T47D (cell line): ENCODE measurements at regions not wholly inside any gene's neighbourhood (a gene's known extent, or its start where the extent isn't known, plus 50 kb on each side); places are given as distances from the start of the nearest gene placed in this dataset.

Source experiments
- DNase-seq, 2 experiments: peaks; one replicate each; pipeline versions ENCODE4 v3.0.0 to v3.0.0-alpha.2; 2011 to 2012; ENCODE audit warnings: low read depth in 1 of 2, low spot score in 1 of 2
- JUND ChIP-seq: IDR thresholded peaks from 2 replicates; pipeline ENCODE4 v1.6.1; 2012; ENCODE audit warnings: low read depth
- in situ Hi-C: cut with HindIII; loops from 2 replicates; pipeline ENCODE4 v1.10.0; 2016; ENCODE audit warnings: low sequenced_read_pairs, low pct_unique_long_range_greater_than_20kb

DNA sequence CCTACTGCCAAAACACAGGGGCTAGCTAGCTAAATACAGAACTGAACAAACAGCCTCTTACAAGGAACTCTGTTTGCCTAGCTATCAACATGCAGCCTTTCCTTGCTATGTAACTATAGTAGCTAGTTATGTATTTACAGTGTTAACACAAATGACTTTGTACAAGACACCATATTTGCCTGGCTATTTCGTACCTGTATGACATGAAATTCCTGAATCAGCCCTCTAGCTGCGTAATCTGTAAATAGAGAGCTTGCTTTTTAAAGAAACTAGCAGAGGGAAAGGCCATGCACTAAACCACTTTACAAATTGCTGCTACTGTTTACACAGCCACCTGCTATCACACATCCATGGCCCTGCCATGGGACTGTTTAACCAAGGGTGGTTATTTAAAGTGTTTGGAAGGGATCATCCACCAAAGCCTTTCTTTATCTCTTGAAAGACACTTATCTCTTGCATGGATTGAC lies 248.7 kb downstream of the TFCP2L1 start:
- in situ Hi-C loops = no loop called here
- TF ChIP-seq JUND = no peak
- DNase-seq = peak; percentile 23 to 51

DNA sequence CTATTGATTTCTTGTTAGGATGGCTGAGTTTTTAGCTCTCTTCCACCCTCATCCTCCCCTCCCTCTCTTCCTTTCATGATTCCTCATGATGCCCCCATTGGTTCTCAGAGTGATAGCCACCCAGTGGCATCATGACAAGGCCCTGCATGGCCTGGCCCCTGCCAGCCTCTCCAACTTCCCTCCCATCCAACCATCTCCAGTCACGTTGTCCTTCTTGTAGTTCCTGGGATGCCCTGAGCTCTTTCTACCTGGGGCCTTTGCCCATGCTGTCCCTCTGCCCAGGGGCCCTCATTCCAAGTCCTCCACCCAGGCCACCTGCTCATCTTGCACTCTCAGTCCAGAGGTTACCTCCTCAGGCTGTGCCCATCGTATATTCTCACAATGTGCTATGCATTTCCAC lies 247.5 kb downstream of the TFCP2L1 start:
- no peak for DNase-seq

DNA sequence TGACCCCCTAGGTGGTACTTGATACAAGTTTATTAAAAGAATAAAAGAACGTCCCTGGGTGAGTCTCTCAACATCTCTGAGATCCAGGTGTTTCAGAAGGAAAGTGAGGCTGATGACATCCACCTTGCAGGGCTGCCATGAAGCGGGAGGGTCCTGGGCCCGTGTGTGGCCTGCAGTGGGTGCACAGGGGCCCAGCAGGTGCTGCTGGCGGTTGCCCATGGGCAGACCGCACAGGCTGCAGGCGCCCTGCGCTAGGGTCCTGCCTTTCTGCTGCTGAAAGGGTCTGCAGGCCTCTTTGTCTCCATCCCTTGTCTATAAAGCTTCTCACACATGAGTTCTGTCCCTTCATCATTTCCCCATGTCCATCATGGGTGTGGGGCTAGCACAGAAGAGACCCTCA lies 247.0 kb downstream of the TFCP2L1 start:
- TF ChIP-seq JUND = no peak
- no peak for DNase-seq
- in situ Hi-C loops = no loop called here

More for the DNA sequence above, 247.5 kb downstream of the TFCP2L1 start:
- TF ChIP-seq JUND = no peak
- in situ Hi-C loops = no loop called here

DNA sequence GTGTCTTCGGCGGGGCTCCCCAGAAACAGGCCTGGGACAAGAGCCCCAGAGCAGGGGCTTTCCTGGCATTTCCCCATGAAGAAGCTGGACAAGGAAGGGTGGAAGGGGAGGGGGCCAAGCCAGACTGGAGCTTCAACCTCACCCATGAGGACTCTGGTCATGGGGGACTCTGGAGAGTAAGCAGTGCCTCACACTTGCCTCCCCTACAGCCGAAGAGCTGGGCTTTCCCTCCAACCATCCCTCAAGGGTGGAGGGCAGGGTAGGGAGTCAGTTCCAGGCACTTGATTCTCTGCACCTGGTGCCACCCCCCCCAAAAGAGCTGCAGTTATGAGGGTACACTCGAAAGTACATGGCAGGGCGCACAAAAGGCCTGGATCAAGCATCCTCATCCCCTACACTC lies 246.6 kb downstream of the TFCP2L1 start:
- TF ChIP-seq JUND = no peak
- no peak for DNase-seq
- in situ Hi-C loops = no loop called here

DNA sequence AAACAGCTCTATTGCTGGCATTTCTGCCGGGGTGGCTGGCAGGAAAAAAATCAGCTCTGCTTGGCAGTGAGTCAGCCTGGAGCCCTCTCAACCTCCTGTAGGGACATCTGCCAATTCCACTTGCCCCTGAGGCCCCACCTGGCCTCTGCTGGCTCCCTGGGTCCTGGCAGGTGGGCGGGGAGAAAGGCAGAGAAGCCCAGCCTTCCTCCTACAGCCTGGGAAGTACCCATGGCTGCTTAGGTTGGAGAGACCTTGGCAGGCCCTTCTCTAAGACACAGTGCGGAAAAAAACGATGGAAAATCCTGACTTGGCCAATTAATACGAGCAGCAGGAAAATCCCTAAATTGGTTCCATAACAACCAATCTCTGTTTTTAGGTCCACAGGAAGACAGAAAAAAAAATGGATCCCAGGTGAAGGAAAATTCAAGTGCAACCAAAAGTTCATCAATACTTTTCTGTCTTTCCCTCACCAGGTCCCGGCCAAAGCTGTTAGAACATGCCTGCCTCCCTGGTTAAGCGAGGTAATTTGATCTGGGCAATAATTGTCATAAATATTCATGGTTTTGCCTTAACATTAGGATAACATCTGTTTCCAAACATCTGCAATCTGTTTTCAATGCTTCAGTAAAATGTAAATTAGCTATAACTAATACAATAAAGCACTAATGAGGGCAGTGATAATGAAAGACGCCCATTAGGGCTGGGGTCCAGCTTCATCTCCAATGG lies 245.9 kb downstream of the TFCP2L1 start:
- in situ Hi-C loops = no loop called here
- no peak for DNase-seq
- TF ChIP-seq JUND = no peak

DNA sequence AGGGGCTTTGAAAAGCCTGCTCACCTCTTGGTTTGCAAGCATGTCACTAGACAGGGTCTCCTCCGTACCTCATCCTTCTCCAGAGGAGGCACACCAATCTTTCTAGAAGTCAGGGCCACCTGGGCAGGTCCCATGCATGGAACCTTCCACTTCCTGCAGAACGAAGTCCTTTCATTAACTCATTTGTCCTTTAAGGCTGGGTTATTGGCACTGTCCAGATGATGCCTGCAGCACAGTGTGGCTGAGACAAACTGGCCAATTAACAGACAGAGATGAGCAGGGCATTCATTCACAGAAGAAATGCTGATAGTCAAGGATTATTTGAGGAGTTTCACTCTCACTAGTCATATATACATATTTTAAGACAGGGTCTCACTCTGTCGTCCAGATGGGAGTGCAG lies 245.3 kb downstream of the TFCP2L1 start:
- in situ Hi-C loops = no loop called here
- no peak for TF ChIP-seq JUND
- DNase-seq = no peak

DNA sequence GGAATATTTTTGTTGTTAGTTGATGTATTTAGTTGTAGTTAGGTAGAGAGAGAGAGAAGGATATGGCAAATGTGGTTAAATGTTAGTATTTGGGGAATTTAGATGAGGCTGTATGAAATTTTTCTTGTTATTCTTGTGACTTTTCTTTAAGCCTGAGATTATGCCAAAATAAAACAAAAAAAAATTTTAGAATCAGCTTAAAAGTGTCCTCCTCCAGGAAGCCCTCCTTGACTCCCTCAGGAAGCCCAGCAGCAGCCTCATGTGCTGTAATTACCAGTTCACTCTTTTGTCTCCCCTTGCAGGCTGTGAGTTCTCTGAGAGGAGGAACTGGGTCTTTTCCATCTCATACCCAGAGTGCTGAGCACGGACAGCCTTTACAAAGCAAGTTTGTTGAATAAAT lies 243.5 kb downstream of the TFCP2L1 start:
- in situ Hi-C loops = no loop called here
- TF ChIP-seq JUND = no peak
- no peak for DNase-seq

DNA sequence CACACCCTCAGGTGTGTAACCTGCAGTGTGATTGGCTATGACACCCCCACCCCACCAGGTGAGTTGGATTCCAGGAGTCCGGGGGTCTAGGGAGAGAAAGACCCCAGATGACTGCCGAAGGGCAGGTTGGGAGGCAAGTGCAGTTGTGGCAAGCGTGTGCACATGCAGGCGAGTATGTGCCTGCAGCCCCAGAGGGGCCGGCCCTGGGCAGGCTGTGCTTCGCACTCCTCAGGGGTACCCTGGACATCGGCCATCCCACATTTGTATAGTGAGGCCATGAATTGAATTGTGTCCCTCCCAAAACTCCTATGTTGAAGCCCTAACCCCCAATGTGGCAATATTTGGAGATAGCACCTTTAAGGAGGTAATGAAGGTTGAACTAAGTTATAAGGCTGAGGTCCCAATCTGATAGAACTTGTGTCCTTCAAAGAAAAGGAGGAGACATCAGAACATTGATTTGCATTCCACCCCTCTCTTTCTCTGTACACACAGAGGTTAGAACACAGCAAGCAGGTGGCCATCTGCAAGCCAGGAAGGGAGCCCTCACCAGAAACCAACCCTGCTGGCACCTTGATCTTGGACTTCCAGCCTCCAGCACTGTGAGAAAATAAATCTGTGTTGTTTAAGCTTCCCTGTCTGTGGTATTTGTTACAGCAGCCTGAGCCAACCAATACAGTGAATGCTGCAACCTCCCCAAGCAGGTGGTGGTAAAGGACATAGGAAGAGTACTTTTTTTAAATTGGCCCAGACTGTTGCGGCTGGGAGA lies 241.8 kb downstream of the TFCP2L1 start:
- in situ Hi-C loops = no loop called here
- TF ChIP-seq JUND = no peak
- DNase-seq = no peak

DNA sequence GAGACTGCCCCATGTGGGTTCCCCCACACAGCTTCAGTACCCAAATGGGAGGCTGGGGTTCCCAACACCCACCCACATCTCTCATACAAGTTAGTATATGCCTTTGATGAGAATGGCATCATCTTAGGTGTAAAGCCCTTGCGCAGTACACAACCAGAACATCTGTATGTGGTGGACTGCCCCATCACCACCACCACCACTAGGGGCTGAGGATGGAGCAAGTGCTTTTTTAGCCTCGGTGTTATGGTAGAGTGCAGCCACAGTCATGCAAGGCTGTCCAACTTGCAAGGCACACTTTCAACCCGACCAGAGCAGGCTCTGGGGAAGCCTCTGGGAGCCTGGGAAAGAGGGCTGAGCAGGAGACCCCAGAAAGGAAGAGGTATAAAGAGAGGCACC lies 241.2 kb downstream of the TFCP2L1 start:
- in situ Hi-C loops = no loop called here
- no peak for DNase-seq
- no peak for TF ChIP-seq JUND

DNA sequence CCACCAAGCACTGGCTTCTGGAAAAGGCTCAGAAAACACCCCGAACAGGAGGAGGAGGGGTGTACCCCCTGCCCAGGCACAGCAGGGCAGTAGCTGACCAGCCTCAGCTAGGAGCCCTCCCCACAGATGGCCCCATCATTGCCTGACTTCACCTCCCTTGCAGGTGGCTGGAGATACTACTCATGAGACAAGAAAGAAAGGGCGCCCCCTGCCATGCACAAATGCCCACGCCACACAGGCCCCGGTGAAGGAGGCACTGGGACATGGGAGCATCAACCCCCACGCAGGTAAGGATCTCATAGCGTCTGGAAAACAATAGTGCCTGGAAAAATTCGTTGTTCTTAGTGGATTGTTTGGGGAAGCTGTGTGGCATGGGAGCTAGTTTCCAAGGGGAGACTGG lies 240.6 kb downstream of the TFCP2L1 start:
- no peak for TF ChIP-seq JUND
- no peak for DNase-seq
- in situ Hi-C loops = no loop called here

DNA sequence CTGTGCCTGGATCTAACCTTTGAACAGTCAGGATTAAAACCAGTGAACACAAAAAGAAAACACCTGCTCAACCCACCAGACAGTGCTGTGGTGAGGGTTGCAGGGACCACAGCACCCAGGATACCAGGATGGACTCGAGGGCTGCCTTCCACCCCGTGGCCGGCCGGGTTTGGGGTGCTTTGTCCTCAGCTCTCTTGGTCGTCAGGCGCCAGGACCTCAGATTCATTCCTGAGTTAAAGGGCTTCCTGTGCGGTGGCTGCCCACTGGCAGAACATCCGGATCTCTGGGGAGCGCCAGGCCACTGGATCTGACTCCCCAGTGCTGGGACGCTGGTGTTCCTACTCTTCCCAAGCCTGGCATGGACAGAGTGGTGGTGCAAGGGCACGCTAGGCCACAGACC lies 239.8 kb downstream of the TFCP2L1 start:
- no peak for TF ChIP-seq JUND
- no peak for DNase-seq
- in situ Hi-C loops = no loop called here

DNA sequence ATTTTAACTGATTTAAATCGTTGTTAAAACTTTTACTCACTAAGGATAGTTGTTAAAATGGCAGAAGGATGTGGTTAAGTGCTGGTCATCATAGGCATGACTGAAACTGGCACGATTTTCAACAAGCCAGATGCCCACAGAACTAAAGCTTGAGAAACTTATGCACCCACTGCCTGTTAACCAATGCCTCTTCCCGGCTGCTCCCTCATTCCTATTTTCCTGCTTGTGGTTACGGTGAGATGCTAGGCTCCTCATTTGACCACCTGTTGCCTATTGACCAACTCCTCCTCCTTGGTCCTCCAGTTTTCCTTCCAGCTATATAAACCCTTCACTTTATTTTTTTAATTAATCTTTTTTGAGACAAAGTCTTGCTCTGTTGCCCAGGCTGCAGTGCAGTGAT lies 238.7 kb downstream of the TFCP2L1 start:
- no peak for DNase-seq
- no peak for TF ChIP-seq JUND
- in situ Hi-C loops = no loop called here

DNA sequence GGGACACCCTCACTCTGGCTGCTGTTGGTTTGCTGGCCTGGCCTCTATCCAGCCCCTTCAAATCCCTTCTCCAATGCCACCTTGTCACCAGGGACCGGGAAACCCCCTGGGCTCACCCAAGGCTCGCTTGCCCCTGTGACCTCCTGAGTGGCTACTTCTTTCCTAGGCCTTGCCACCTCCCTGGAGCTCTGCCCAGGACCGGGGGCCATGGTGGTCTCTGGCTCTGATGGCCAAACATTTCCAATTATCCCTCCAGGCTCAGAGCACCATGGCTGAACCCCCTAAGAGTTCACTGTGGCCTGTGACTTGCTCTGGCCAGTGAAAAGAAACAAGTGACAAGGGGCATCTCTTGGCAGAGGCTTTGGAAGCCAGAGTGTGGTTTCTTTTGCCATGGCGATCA lies 237.6 kb downstream of the TFCP2L1 start:
- TF ChIP-seq JUND = no peak
- DNase-seq = no peak
- in situ Hi-C loops = no loop called here
